ENCODE measurements at regions not wholly inside any gene's neighbourhood (a gene's known extent, or its start where the extent isn't known, plus 50 kb on each side); places are given as distances from the start of the nearest gene placed in this dataset.

DNA sequence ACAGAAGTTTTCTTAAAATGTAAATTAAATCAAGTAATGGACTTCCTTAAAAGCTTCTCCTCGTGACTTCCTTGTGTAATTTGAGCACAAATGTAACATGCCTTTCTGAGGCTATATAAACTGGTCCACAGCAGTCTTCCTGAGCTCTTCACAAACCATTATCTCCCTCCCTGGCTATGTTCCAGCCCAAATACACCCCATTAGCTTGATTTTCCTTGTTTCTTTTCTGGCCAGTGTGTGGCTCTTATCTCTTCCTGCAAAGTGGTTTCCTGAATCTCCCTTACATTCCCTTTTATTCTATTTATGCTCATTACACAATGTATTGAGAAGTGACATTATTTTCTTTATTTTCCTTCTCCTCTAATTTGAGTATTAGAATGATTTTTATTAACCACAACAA lies 1085.3 kb upstream of the PCDH10 start:
- TF ChIP-seq, protein P1, sequence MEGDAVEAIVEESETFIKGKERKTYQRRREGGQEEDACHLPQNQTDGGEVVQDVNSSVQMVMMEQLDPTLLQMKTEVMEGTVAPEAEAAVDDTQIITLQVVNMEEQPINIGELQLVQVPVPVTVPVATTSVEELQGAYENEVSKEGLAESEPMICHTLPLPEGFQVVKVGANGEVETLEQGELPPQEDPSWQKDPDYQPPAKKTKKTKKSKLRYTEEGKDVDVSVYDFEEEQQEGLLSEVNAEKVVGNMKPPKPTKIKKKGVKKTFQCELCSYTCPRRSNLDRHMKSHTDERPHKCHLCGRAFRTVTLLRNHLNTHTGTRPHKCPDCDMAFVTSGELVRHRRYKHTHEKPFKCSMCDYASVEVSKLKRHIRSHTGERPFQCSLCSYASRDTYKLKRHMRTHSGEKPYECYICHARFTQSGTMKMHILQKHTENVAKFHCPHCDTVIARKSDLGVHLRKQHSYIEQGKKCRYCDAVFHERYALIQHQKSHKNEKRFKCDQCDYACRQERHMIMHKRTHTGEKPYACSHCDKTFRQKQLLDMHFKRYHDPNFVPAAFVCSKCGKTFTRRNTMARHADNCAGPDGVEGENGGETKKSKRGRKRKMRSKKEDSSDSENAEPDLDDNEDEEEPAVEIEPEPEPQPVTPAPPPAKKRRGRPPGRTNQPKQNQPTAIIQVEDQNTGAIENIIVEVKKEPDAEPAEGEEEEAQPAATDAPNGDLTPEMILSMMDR (IDR thresholded peaks at IDR 0.05; ENCODE audit: low read depth, low read length) = no peak
- TF ChIP-seq POLR2A (IDR thresholded peaks at IDR 0.05; ENCODE audit: extremely low read depth, insufficient read length) = no peak
